SK-N-SH treated with all-trans-retinoic acid at 6 μM for 48 hours (cell line): ENCODE measurements at regions not wholly inside any gene's neighbourhood (a gene's known extent, or its start where the extent isn't known, plus 50 kb on each side); places are given as distances from the start of the nearest gene placed in this dataset.

Source experiments
- ARNTL ChIP-seq: fragments of 450-650 bp; formaldehyde crosslinking; IDR thresholded peaks from 2 replicates; pipeline ENCODE4 v1.5.0; 2020; ENCODE audit warnings: low read depth, mild to moderate bottlenecking, moderate library complexity, borderline replicate concordance
- GLIS3 ChIP-seq: fragments of 250-450 bp; sonication (Bioruptor Pico); IDR thresholded peaks from 2 replicates; pipeline ENCODE4 v1.5.0; 2020; ENCODE audit warnings: mild to moderate bottlenecking, moderate library complexity
- RARB ChIP-seq: fragments of 250-450 bp; sonication (Bioruptor Pico); IDR thresholded peaks from 2 replicates; pipeline ENCODE4 v1.8.0; 2021; ENCODE audit warnings: mild to moderate bottlenecking, moderate library complexity
- SNAI2 ChIP-seq: fragments of 250-450 bp; sonication (Bioruptor Pico); IDR thresholded peaks from 2 replicates; pipeline ENCODE4 v1.5.0; 2020; ENCODE audit warnings: mild to moderate bottlenecking, moderate library complexity
- ZFP3 ChIP-seq: fragments of 250-450 bp; sonication (Bioruptor Pico); IDR thresholded peaks from 2 replicates; pipeline ENCODE4 v1.5.0; 2020; ENCODE audit warnings: mild to moderate bottlenecking, moderate library complexity

DNA sequence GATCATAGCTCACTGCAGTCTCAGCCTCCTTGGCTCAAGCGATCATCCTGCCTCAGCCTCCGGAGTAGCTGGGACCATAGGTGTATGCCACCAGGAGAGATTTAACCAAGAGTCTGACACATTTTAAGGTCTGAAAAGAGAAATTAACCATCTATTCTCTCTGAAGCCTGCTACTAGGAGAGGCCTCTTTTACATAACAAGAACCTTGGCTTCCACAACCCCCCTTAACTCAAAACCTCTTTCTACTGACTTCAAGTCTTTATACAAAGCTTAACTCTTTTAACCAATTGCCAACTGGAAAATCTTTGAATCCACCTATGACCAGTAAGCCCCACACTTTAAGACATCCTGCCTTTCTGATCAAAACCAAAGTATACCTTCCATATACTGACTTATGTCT lies 279.9 kb upstream of the CELF4 start:
- TF ChIP-seq ARNTL (CRISPR knock-in tag) (no peak), GLIS3 (CRISPR knock-in tag) (no peak), ZFP3 (no peak), RARB (no peak), SNAI2 (CRISPR knock-in tag) (no peak)
